Epithelial cell of esophagus (primary cell): ENCODE measurements at regions not wholly inside any gene's neighbourhood (a gene's known extent, or its start where the extent isn't known, plus 50 kb on each side); places are given as distances from the start of the nearest gene placed in this dataset.
"Not testable (repeated sequence)": the region's sequence is repeated elsewhere in the genome, so short reads cannot be mapped to it uniquely, and the experiment has no call there.

Source experiments
- DNase-seq: peaks from one replicate; pipeline ENCODE4 v3.0.0; 2010; ENCODE audit warnings: low read depth
- H3K4me3 ChIP-seq: 2 replicates; pipeline ENCODE4 v1.5.1; 2011; ENCODE audit warnings: mild to moderate bottlenecking, low read length, control low read depth
- CTCF ChIP-seq: IDR thresholded peaks from 2 replicates; pipeline ENCODE4 v1.5.1; 2011; ENCODE audit warnings: low read depth, mild to moderate bottlenecking, low read length, control low read depth, inconsistent platforms; ENCODE audit not compliant: insufficient read depth; ENCODE audit errors: missing control alignments

- H3K4me3 ChIP-seq = no peak overlapping the region
Measured at GRCh38 chr12:37546206-37546605, 770.4 kb upstream of the ALG10B start.

GRCh38 chr12:37546901-37547475 is 769.6 kb upstream of the ALG10B start:
- no peak for DNase-seq
- no peak overlapping the region for H3K4me3 ChIP-seq
- TF ChIP-seq CTCF = no peak

More at GRCh38 chr12:37546206-37546605, 770.4 kb upstream of the ALG10B start:
- DNase-seq = no peak
- TF ChIP-seq CTCF = no peak

GRCh38 chr12:37547611-37548010 is 769.0 kb upstream of the ALG10B start:
- no peak for TF ChIP-seq CTCF
- DNase-seq = no peak
- no peak overlapping the region for H3K4me3 ChIP-seq

- TF ChIP-seq CTCF = no peak
- H3K4me3 ChIP-seq = no peak overlapping the region
- DNase-seq = no peak
Measured at GRCh38 chr12:37548266-37548805, 768.2 kb upstream of the ALG10B start.

GRCh38 chr12:37556957-37557356 is 759.6 kb upstream of the ALG10B start:
- DNase-seq, H3K4me3 ChIP-seq: not testable (repeated sequence)

- TF ChIP-seq CTCF = no peak
- H3K4me3 ChIP-seq = no peak overlapping the region
- peak; percentile 1 for DNase-seq
Measured at GRCh38 chr12:37565112-37565511, 751.5 kb upstream of the ALG10B start.

- DNase-seq, H3K4me3 ChIP-seq: not testable (repeated sequence)
Measured at GRCh38 chr12:37570547-37570946, 746.0 kb upstream of the ALG10B start.
